LNCaP clone FGC (cell line): ENCODE measurements at regions not wholly inside any gene's neighbourhood (a gene's known extent, or its start where the extent isn't known, plus 50 kb on each side); places are given as distances from the start of the nearest gene placed in this dataset.
A peak's percentile ranks its signal among the peaks of the same experiment; 100 is the strongest.

Source experiments
- DNase-seq: peaks from one replicate; pipeline ENCODE4 v3.0.0-alpha.2; 2011; ENCODE audit warnings: low read depth
- H3K4me3 ChIP-seq: 2 replicates; pipeline ENCODE4 v1.5.1; 2011; ENCODE audit warnings: mild to moderate bottlenecking, low read depth, low read length, control low read depth
- CTCF ChIP-seq: IDR thresholded peaks from 2 replicates; pipeline ENCODE4 v1.5.1; 2012; ENCODE audit warnings: mild to moderate bottlenecking; ENCODE audit not compliant: control insufficient read depth, insufficient read depth; ENCODE audit errors: extremely low read depth

GRCh38 chr13:31962731-31963370, 68.7 kb upstream of the FRY start:
- TF ChIP-seq CTCF, result no peak
- DNase-seq, result no peak
- no peak overlapping the region for H3K4me3 ChIP-seq

GRCh38 chr13:31963631-31964030, 67.9 kb upstream of the FRY start:
- no peak for DNase-seq
- H3K4me3 ChIP-seq, result no peak overlapping the region
- no peak for TF ChIP-seq CTCF

GRCh38 chr13:31964168-31964567, 67.4 kb upstream of the FRY start:
- DNase-seq, result peak; percentile 76
- H3K4me3 ChIP-seq, result no peak overlapping the region
- TF ChIP-seq CTCF, result no peak

GRCh38 chr13:31965361-31966066, 66.1 kb upstream of the FRY start:
- DNase-seq, result no peak

GRCh38 chr13:31967155-31967554, 64.4 kb upstream of the FRY start:
- DNase-seq, result no peak
- H3K4me3 ChIP-seq, result no peak overlapping the region
- no peak for TF ChIP-seq CTCF

More at GRCh38 chr13:31965361-31966066, 66.1 kb upstream of the FRY start:
- no peak for TF ChIP-seq CTCF
- H3K4me3 ChIP-seq, result no peak overlapping the region

GRCh38 chr13:31968473-31968872, 63.1 kb upstream of the FRY start:
- no peak overlapping the region for H3K4me3 ChIP-seq
- TF ChIP-seq CTCF, result no peak
- no peak for DNase-seq
